ENCODE measurements at regions not wholly inside any gene's neighbourhood (a gene's known extent, or its start where the extent isn't known, plus 50 kb on each side); places are given as distances from the start of the nearest gene placed in this dataset.

GRCh38 chr12:24421759-24422158, 472.3 kb upstream of the SOX5 start:
- TF ChIP-seq, protein P1, sequence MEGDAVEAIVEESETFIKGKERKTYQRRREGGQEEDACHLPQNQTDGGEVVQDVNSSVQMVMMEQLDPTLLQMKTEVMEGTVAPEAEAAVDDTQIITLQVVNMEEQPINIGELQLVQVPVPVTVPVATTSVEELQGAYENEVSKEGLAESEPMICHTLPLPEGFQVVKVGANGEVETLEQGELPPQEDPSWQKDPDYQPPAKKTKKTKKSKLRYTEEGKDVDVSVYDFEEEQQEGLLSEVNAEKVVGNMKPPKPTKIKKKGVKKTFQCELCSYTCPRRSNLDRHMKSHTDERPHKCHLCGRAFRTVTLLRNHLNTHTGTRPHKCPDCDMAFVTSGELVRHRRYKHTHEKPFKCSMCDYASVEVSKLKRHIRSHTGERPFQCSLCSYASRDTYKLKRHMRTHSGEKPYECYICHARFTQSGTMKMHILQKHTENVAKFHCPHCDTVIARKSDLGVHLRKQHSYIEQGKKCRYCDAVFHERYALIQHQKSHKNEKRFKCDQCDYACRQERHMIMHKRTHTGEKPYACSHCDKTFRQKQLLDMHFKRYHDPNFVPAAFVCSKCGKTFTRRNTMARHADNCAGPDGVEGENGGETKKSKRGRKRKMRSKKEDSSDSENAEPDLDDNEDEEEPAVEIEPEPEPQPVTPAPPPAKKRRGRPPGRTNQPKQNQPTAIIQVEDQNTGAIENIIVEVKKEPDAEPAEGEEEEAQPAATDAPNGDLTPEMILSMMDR (conservative IDR thresholded peaks at IDR 0.05; ENCODE audit: low read depth, low read length), result no peak
- TF ChIP-seq POLR2A (IDR thresholded peaks at IDR 0.05; ENCODE audit: low read depth, low read length), result no peak

Data from IMR-90 (cell line).